Right lobe of liver (tissue), 4 donors: ENCODE measurements at regions not wholly inside any gene's neighbourhood (a gene's known extent, or its start where the extent isn't known, plus 50 kb on each side); places are given as distances from the start of the nearest gene placed in this dataset.

Experiments used
- CTCF ChIP-seq, 4 donors: fragments of 200-600 bp in 3 of 4; fragments of 450-650 bp in 1 of 4; IDR thresholded peaks; one replicate each; pipeline versions ENCODE4 v1.5.1 to v1.8.0; 2016 to 2022; ENCODE audit warnings: antibody characterized with exemption in 4 of 4, mild to moderate bottlenecking in 2 of 4
- POLR2A ChIP-seq: fragments of 450-650 bp; IDR thresholded peaks from one replicate; pipeline ENCODE4 v1.6.1; 2017; ENCODE audit warnings: antibody characterized with exemption, mild to moderate bottlenecking
- donor health status: DM: no; HTN: no; CAD: no.
- donor health status: DM: no; HTN: no; CAD: no.
- donor health status: DM: no; HTN: yes; CAD: no.

GRCh38 chr3:67201026-67201425 lies 202.9 kb downstream of the KBTBD8 start:
- TF ChIP-seq POLR2A, result no peak
- TF ChIP-seq CTCF (IDR thresholded peaks at IDR 0.05), result no peak
